Mammary epithelial cell (primary cell): ENCODE measurements at regions not wholly inside any gene's neighbourhood (a gene's known extent, or its start where the extent isn't known, plus 50 kb on each side); places are given as distances from the start of the nearest gene placed in this dataset.
"Not testable (repeated sequence)": the region's sequence is repeated elsewhere in the genome, so short reads cannot be mapped to it uniquely, and the experiment has no call there.

Experiments used
- CTCF ChIP-seq, 2 donors: IDR thresholded peaks in 1 of 2; conservative IDR thresholded peaks in 1 of 2; 2 replicates each; pipeline ENCODE4 v1.5.1; 2011 to 2012; ENCODE audit warnings: inconsistent platforms in 2 of 2, low read length in 2 of 2, mild to moderate bottlenecking in 2 of 2, control low read depth in 1 of 2, low read depth in 1 of 2; ENCODE audit not compliant: insufficient read depth in 1 of 2; ENCODE audit errors: extremely low read depth in 1 of 2
- EZH2 ChIP-seq: IDR thresholded peaks from 2 replicates; pipeline ENCODE4 v1.6.1; 2012; ENCODE audit warnings: low read length, inconsistent platforms, borderline replicate concordance

DNA sequence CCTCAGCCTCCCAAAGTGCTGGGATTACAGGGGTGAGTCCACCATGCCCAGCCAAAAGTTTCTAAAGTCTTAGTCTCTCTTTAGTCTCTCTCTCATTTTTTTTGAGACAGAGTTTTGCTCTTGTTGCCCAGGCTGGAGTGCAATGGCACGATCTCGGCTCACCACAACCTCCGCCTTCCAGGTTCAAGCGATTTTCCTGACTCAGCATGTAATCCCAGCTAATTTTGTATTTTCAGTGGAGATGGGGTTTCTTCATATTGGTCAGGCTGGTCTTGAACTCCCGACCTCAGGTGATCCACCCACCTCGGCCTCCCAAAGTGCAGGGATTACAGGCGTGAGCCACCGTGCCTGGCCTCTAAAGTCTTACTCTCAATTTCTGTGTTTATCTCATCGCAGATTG, 100.1 kb upstream of the GRK3 start:
- not testable (repeated sequence) for TF ChIP-seq CTCF (conservative IDR thresholded peaks at IDR 0.05 in 1 of 2, IDR thresholded peaks at IDR 0.05 in 1 of 2; ENCODE audit: extremely low read depth in 1 of 2, insufficient read depth in 1 of 2, low read depth in 1 of 2, low read length in 2 of 2); EZH2
